ENCODE measurements at regions not wholly inside any gene's neighbourhood (a gene's known extent, or its start where the extent isn't known, plus 50 kb on each side); places are given as distances from the start of the nearest gene placed in this dataset.

DNA sequence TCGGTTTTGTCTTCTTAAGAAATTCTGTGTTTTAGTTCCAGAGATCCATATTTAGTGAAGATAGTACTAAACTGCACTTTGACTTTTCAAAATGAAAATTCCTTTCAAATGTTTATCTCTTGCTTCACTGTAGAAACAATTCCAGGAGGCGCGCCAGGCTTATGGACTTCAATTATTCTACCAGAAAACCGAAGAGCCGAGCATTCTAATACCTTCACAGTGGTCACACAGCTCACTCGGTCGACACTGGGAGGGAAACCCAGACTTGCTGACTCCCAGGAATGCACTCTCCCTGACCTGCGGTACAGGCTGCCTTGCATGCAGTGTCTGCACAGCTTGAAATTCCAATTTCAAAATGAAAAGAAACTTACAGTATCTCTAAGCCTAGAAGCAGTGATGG is 119.9 kb upstream of the PIEZO2 start:
- Histone ChIP-seq H3K27ac (ENCODE audit: extremely low read depth, low read depth, low read length) (no peak overlapping the region), H3K9me1 (ENCODE audit: control insufficient read depth, insufficient read depth, low read length) (no peaks in the 10 kb centered on the region), H3K9ac (ENCODE audit: insufficient read depth in 1 of 2, low read depth in 2 of 2, low read length in 2 of 2) (no peak overlapping the region), H3K4me2 (ENCODE audit: insufficient read depth, low read length) (no peak overlapping the region), H3K79me2 (ENCODE audit: control insufficient read depth, insufficient read depth, low read length) (no peaks in the 10 kb centered on the region), H3K27me3 (ENCODE audit: control insufficient read depth in 2 of 2, insufficient read depth in 2 of 2, low read length in 2 of 2) (no peaks in the 10 kb centered on the region), H4K20me1 (replicated peaks; ENCODE audit: control insufficient read depth, insufficient read depth, low read length) (no peaks in the 10 kb centered on the region), H2AFZ (ENCODE audit: low read depth, low read length) (no peak overlapping the region), H3K4me3 (no peak overlapping the region), H3K9me3 (replicated peaks; ENCODE audit: control insufficient read depth, insufficient read depth, low read depth, low read length) (no peaks in the 10 kb centered on the region), H3K4me1 (replicated peaks in 1 of 2; ENCODE audit: control insufficient read depth in 2 of 2, insufficient read depth in 2 of 2, low read length in 2 of 2) (no peaks in the 10 kb centered on the region), H3K36me3 (ENCODE audit: control insufficient read depth, insufficient read depth, low read length) (no peaks in the 10 kb centered on the region)
- intact Hi-C loops (cut with micrococcal nuclease) (no loop called here), in situ Hi-C loops (cut with MboI) (no loop called here)
- ATAC-seq (no peak), DNase-seq (ENCODE audit: extremely low read depth in 1 of 4, low spot score in 3 of 4) (no peak), FAIRE-seq (no peak)
- CTCF ChIA-PET (ENCODE audit: low intra/inter-chr PET ratio): no interaction called here
- BruUV-seq (replicated peaks): no TSS peak
- 0% methylated on average over 8 of the region's 8 CpGs for WGBS (ENCODE audit: insufficient coverage, low coverage, missing lambda C conversion rate)
- TF ChIP-seq ZNF197 (CRISPR knock-in tag; IDR thresholded peaks at IDR 0.05; ENCODE audit: low read depth) (no peak), ZNF143 (CRISPR knock-in tag; IDR thresholded peaks at IDR 0.05) (no peak), CHD2 (IDR thresholded peaks at IDR 0.05; ENCODE audit: low read depth, low read length) (no peak)
- TF ChIP-seq, protein P1, sequence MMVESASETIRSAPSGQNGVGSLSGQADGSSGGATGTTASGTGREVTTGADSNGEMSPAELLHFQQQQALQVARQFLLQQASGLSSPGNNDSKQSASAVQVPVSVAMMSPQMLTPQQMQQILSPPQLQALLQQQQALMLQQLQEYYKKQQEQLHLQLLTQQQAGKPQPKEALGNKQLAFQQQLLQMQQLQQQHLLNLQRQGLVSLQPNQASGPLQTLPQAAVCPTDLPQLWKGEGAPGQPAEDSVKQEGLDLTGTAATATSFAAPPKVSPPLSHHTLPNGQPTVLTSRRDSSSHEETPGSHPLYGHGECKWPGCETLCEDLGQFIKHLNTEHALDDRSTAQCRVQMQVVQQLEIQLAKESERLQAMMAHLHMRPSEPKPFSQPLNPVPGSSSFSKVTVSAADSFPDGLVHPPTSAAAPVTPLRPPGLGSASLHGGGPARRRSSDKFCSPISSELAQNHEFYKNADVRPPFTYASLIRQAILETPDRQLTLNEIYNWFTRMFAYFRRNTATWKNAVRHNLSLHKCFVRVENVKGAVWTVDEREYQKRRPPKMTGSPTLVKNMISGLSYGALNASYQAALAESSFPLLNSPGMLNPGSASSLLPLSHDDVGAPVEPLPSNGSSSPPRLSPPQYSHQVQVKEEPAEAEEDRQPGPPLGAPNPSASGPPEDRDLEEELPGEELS (CRISPR knock-in tag; IDR thresholded peaks at IDR 0.05; ENCODE audit: borderline replicate concordance): no peak
- POLR2A ChIA-PET: no interaction called here

- no TSS peak for BruUV-seq (replicated peaks)
- no peak overlapping the region for H3K27ac ChIP-seq (ENCODE audit: extremely low read depth, low read depth, low read length)
- FAIRE-seq: no peak
- no peak for ATAC-seq
- H2AFZ ChIP-seq (ENCODE audit: low read depth, low read length): no peak overlapping the region
- H3K36me3 ChIP-seq (ENCODE audit: control insufficient read depth, insufficient read depth, low read length): no peaks in the 10 kb centered on the region
- no peaks in the 10 kb centered on the region for H3K27me3 ChIP-seq (ENCODE audit: control insufficient read depth in 2 of 2, insufficient read depth in 2 of 2, low read length in 2 of 2)
- no peaks in the 10 kb centered on the region for H3K79me2 ChIP-seq (ENCODE audit: control insufficient read depth, insufficient read depth, low read length)
- H3K9me1 ChIP-seq (ENCODE audit: control insufficient read depth, insufficient read depth, low read length): no peaks in the 10 kb centered on the region
- H3K9ac ChIP-seq (ENCODE audit: insufficient read depth in 1 of 2, low read depth in 2 of 2, low read length in 2 of 2): no peak overlapping the region
- no peak for DNase-seq (ENCODE audit: extremely low read depth in 1 of 4, low spot score in 3 of 4)
- no peaks in the 10 kb centered on the region for H3K4me1 ChIP-seq (replicated peaks in 1 of 2; ENCODE audit: control insufficient read depth in 2 of 2, insufficient read depth in 2 of 2, low read length in 2 of 2)
- in situ Hi-C loops (cut with MboI) (no loop called here), intact Hi-C loops (cut with micrococcal nuclease) (no loop called here)
- H3K9me3 ChIP-seq (replicated peaks; ENCODE audit: control insufficient read depth, insufficient read depth, low read depth, low read length): no peaks in the 10 kb centered on the region
- H3K4me2 ChIP-seq (ENCODE audit: insufficient read depth, low read length): no peak overlapping the region
- no peaks in the 10 kb centered on the region for H4K20me1 ChIP-seq (replicated peaks; ENCODE audit: control insufficient read depth, insufficient read depth, low read length)
- WGBS (ENCODE audit: insufficient coverage, low coverage, missing lambda C conversion rate): under 1% methylated on average over 9 of the region's 9 CpGs
- no peak overlapping the region for H3K4me3 ChIP-seq
- POLR2A ChIA-PET: no interaction called here
- CTCF ChIA-PET (ENCODE audit: low intra/inter-chr PET ratio): no interaction called here
- TF ChIP-seq CHD4 (IDR thresholded peaks at IDR 0.05; ENCODE audit: insufficient read depth, insufficient replicate concordance, low read depth, low read length, poor library complexity, severe bottlenecking): no peak
- TF ChIP-seq CGGBP1 (CRISPR knock-in tag; IDR thresholded peaks at IDR 0.05): no peak
- TF ChIP-seq MEF2A (IDR thresholded peaks at IDR 0.05; ENCODE audit: control insufficient read depth, low read depth, low read length): no peak
- TF ChIP-seq, protein P2, sequence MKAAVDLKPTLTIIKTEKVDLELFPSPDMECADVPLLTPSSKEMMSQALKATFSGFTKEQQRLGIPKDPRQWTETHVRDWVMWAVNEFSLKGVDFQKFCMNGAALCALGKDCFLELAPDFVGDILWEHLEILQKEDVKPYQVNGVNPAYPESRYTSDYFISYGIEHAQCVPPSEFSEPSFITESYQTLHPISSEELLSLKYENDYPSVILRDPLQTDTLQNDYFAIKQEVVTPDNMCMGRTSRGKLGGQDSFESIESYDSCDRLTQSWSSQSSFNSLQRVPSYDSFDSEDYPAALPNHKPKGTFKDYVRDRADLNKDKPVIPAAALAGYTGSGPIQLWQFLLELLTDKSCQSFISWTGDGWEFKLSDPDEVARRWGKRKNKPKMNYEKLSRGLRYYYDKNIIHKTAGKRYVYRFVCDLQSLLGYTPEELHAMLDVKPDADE (conservative IDR thresholded peaks at IDR 0.05; ENCODE audit: control insufficient read depth, low read depth, low read length): no peak
- no peak for TF ChIP-seq PCBP2 (IDR thresholded peaks at IDR 0.05; ENCODE audit: low read depth, low read length, poor library complexity, severe bottlenecking)
- TF ChIP-seq RBM34 (IDR thresholded peaks at IDR 0.05; ENCODE audit: borderline replicate concordance, insufficient read depth, low read length): no peak
- TF ChIP-seq TRIM28 (IDR thresholded peaks at IDR 0.05): no peak
These were observed 119.4 kb upstream of the PIEZO2 start for GRCh38 chr18:11268741-11269233.

Data from K562 (cell line).